ENCODE measurements at regions not wholly inside any gene's neighbourhood (a gene's known extent, or its start where the extent isn't known, plus 50 kb on each side); places are given as distances from the start of the nearest gene placed in this dataset.

- DNase-seq (ENCODE audit: low read depth) = no peak
- TF ChIP-seq CTCF (IDR thresholded peaks at IDR 0.05; ENCODE audit: insufficient read depth, low read depth, low read length) = no peak
- no peak overlapping the region for H3K4me3 ChIP-seq (ENCODE audit: low read depth, low read length)
Observed at GRCh38 chr10:29089091-29089490, 199.8 kb upstream of the LYZL1 start.

- no peak overlapping the region for H3K4me3 ChIP-seq (ENCODE audit: low read depth, low read length)
- DNase-seq (ENCODE audit: low read depth) = no peak
- no peak for TF ChIP-seq CTCF (IDR thresholded peaks at IDR 0.05; ENCODE audit: insufficient read depth, low read depth, low read length)
Observed at GRCh38 chr10:29096303-29096824, 192.5 kb upstream of the LYZL1 start.

GRCh38 chr10:29098423-29098822 is 190.4 kb upstream of the LYZL1 start:
- H3K4me3 ChIP-seq (ENCODE audit: low read depth, low read length) = no peak overlapping the region
- no peak for TF ChIP-seq CTCF (IDR thresholded peaks at IDR 0.05; ENCODE audit: insufficient read depth, low read depth, low read length)
- no peak for DNase-seq (ENCODE audit: low read depth)

GRCh38 chr10:29099001-29099400 is 189.9 kb upstream of the LYZL1 start:
- no peak for TF ChIP-seq CTCF (IDR thresholded peaks at IDR 0.05; ENCODE audit: insufficient read depth, low read depth, low read length)
- H3K4me3 ChIP-seq (ENCODE audit: low read depth, low read length) = no peak overlapping the region
- DNase-seq (ENCODE audit: low read depth) = no peak

GRCh38 chr10:29099415-29099814 is 189.5 kb upstream of the LYZL1 start:
- no peak for TF ChIP-seq CTCF (IDR thresholded peaks at IDR 0.05; ENCODE audit: insufficient read depth, low read depth, low read length)
- no peak overlapping the region for H3K4me3 ChIP-seq (ENCODE audit: low read depth, low read length)
- no peak for DNase-seq (ENCODE audit: low read depth)

GRCh38 chr10:29100505-29100904 is 188.4 kb upstream of the LYZL1 start:
- DNase-seq (ENCODE audit: low read depth) = no peak
- no peak overlapping the region for H3K4me3 ChIP-seq (ENCODE audit: low read depth, low read length)
- TF ChIP-seq CTCF (IDR thresholded peaks at IDR 0.05; ENCODE audit: insufficient read depth, low read depth, low read length) = no peak

- H3K4me3 ChIP-seq (ENCODE audit: low read depth, low read length) = no peak overlapping the region
- DNase-seq (ENCODE audit: low read depth) = peak; percentile 39
- no peak for TF ChIP-seq CTCF (IDR thresholded peaks at IDR 0.05; ENCODE audit: insufficient read depth, low read depth, low read length)
Observed at GRCh38 chr10:29102233-29102632, 186.6 kb upstream of the LYZL1 start.
